ENCODE measurements at regions not wholly inside any gene's neighbourhood (a gene's known extent, or its start where the extent isn't known, plus 50 kb on each side); places are given as distances from the start of the nearest gene placed in this dataset.
"Not testable (repeated sequence)": the region's sequence is repeated elsewhere in the genome, so short reads cannot be mapped to it uniquely, and the experiment has no call there.

DNA sequence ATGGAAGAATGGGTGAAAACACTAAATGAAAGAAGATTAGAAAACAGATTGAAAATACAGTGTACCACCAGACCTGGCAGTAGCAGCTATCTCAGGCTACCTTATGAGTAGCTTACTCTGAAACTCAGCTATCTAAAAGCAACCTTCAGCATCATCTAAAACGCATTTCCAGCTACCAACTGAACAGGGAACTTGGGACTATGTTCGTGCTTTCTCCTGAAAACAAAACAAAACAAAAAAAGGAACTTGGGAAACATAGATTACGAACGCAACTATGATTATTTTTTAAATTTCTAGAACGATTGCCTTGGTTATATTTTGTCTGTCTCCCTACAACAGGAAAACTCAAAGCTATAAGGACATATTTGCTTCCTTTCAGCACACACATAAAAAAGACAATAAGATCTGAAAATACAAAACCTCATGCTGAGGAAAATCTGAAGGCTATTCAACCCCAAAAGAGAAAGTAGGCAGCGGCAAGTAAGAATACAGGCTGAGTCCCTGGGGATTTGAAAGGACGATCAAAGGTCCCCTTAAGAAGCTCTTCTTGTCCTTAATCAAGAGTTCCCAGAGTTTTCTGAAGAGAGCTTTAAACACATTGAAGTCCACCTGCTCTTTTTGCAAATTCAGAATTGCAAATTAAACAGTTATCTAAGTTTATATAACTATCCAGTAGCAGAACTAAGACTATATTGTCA, 53.4 kb downstream of the OR2K2 start:
- DNase-seq: no peak

DNA sequence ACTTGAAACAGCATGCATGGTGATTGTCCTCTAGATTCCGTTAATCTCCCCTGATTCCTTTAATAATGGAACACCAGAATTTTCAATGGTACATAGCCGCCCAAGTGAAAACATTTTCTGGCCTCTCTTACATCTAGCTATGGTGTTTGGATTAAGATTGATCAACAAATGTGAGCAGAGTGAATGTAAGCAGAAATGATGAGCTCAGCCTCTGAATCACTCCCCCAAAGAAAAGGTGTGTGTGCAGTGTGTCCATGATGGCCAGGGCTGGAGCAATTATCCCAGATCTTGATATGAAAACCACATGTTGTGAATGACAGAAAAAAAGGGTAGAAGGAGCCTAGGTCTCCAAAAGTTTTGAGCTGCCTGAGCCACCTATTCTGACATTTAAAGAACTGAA, 55.3 kb downstream of the OR2K2 start:
- no peak for DNase-seq

DNA sequence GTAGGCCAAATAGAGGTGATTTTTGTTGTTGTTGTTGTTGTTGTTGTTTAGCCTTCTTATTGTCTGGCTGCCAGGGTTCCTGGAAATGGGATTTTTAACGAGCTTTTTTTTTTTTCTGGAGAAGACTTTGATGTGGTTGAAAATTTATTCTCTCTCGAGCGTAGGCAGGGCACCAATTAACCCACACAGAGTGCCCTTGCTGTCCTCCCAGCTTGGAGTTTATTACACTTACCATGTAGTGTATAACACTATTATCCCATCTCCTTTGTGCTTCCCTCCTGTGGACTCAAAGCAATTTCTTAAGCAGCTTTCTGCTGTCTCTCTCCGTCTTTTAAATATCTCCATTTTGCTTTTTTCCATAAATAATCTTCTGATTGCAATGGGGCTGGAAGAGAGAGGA, 57.4 kb downstream of the OR2K2 start:
- DNase-seq: no peak

DNA sequence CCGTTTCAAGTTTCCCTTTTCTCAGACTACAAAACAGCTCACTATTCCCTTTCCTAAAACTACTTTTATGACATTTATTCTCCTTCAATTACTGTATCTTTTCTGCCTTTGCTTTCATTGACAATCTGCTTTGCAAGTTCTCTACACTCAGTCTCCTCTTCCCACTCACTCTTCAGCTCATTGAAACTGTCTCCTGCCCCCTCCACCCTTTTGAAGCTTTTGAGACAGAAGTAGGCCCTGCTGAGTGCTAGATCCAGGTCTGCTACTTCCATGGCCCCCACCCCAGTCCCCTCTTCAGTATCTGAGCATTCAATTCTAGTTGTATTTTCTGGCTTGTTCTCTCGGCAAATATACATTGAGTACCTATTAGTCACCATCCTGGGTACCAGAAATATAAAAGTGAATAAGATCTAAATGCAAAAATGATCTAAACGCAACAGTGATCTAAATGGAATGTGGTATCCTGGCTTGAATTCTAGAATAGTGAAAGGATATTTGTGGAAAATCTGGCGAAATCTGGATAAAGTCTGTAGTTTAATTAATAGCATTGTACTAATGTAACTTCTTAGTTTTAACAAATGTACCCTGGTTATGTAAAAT, 58.4 kb downstream of the OR2K2 start:
- no peak for DNase-seq

DNA sequence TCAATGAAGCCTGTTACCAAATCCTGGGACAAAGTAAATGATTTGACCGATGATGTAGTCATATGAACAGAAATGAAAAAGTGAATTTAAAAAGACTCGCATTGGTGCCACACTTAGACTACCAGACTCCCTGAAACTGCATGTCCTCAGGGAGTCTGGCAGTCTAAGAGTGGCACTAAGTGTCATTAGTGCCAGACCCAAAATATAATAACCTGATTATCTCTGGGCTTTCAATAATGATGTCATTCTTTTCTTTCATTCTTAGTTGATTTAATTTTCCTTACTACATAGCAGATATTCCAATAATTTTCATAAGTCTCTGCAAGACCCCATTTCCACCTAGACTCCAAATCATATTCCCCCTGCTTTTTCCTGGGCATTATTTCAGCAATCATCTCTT, 59.0 kb downstream of the OR2K2 start:
- no peak for DNase-seq

DNA sequence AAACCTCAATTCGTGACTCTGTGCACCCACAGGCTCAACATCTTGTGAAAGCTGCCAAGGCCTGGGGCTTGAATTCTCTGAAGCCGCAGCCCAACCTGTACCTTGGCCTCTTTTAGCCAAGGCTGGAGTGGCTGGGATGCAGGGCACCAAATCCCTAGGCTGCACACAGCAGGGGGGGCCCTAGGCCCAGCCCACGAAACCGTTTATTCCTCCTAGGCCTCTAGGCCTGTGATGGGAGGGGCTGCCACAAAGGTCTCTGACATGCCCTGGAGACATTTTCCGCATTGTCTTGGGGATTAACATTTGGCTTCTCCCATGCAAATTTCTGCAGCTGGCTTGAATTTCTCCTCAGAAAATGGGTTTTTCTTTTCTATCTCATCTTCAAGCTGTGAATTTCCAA, 64.0 kb downstream of the OR2K2 start:
- not testable (repeated sequence) for DNase-seq

DNA sequence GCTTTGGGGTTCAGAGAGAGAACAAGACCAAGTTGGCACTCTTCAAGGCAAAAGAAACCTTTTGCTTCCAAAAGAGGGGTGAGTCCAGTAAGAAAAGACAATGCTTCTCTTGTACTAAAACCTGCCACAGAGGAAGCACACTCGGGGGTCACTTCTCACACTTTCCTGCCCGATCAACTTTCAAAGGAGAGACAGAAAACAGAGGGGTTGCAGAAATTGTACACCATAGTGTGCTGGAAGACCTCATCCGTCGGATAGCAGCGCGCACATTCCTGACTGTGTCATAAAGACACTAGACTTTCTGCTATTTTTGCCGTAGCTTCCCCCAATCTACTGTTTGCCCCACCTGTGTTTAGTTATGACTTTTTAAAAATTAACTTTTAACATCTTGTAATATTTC, 66.9 kb downstream of the OR2K2 start:
- DNase-seq: no peak

DNA sequence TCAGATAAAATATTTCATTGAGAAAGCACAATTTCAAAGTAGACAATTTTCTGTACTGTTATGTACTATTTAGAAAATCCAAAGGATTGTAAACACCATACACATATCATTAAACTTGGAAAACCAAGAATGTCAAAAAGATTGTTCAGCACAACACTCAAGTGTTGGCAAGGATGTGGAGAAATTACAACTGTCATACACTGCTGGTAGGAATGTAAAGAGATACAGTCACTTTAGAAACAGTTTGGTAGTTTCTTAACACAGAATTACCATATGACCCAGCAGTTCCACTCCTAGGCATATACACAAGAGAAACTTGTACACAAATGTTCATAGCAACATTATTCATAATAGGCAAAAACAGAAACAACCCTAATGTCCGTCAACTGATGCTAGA, 71.2 kb downstream of the OR2K2 start:
- DNase-seq: no peak

DNA sequence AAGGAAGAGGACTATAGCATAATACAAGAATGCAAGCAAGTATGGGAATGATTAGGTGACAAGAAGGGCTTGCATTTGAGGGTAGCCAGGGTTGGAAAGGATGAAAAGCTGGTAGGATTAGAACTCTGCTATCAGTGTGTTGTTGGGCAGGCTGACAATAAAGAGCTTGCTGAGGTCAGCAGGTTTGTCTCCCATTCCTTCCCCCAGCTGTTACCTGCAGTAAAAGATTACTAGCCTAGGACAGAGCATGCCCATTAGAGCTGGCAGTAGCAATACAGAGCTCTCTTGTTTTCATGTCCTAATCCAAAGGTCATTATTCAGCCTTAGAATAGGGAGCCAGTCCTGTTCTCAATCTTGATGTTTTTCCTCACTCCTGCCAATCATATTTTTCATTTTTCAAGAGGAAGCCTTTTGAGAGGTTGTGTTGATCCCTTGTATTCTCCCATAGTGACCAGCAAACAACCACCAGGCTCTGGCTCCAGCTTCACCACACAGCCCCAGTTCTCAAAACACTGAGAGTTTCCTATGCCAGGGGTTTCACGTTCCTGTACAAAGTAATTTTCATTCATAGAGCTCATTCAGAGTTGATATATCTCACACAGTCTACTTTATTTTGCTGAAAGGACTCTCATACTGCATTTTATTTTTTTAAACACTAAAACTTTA, 71.7 kb downstream of the OR2K2 start:
- no peak for DNase-seq

DNA sequence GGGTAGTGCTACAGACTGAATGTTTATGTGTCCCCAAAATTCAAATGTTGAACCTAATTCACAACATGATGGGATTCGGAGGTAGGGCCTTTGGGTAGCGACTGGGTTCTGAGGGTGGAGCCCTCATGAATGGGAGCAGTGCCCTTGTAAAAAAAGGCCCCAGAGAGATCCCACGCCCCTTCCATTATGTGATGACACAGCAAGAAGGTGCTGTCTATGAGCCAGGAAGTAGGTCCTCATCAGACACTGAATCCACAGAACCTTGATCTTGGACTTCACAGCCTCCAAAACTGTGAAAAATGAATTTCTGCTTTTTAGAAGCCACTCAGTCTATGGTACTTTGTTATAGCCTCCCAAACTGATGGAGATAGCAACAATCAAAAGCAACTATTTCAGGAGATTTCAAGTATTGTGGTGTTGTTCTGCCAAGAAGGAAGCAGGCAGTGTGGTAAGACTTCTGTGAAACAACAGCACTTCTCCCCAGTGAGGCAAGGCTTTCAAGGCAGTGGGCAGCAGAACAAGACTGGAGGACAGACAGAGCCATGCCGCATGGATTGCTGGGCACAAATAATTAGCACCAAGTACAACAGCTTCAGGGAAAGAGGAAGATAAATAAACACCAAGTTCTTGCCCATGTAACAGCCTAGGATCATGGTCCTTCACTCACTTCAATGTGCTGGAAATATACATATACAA, 76.1 kb downstream of the OR2K2 start:
- DNase-seq: no peak

DNA sequence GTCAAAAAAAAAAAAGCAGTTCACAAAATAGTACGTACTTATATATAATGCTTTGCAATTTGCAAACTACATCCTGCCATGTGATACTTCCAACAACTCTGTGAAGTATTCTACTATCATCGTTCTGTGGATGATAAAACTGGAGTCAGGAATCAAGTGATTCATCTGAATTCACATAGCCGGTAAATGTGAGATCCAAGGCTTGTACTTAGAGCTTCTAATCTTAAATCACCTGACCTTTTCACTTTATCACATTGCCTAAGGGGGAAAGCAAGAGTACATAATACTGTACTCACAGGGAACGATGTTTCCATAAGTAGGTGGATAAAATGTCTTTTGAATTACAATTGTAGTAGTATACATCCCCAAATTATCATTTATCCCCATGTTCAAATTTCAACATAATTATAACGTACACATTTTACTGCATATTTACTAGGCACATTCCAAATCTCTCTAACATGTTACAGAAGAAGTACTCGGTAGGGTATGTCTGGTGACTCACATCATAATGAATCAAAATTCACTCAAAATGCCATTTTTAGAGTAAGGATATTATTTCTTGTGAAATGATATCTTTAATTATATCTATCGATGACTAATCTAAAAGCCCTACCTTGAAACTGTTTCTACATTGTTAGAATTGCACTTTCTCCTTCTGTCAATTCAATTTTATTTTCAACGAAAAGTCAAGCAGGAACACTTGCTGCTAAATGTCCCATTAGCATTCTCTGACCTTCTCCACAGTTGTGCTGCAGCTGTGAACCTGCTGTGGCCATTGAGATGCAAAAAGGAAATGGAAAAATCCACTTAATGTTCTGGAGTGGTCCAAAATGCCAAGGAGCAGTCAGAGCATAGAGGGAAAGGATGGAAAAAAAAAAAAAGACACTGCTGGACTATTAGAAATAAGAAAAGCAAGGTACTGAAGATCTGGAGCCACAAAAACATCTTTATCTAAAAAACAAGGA, 78.9 kb downstream of the OR2K2 start:
- DNase-seq: no peak

DNA sequence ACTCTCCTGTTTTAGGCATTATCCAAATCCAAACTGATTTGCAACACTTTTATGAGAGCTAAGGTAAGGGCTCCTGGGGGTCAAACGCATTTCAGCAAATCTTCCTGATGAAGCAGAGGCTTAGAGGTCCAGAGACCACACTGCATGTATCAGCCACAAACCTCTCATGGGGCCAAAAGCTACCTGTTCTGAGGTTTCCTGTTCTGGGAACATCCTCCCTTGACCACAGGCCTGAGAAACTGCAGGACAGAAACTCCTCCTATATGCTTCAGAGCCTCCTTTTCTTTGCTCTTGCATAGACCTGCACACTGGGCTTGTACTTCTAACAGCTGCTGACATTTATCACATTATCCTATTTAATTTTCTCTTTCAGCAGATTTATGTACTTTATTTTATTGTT, 92.6 kb downstream of the OR2K2 start:
- no peak for DNase-seq

DNA sequence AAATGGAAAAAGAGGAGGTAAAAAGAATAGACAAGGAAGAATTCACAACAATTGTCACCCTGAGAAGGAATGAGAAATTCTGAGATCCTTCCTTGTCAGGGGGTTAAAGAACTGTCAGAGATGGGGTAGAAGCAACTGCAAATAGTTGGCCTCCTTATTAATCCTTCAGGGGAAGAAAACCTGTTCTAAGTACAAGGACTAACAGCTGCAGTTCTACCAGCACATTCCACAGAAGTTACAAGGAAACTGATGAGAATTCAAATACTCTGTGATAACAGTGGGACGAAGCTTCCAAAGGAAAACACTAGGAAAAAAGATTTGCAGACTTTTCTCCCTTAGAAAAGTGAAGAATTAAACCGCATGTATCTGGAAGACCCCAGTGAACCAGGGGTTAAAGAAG, 93.7 kb downstream of the OR2K2 start:
- no peak for DNase-seq

DNA sequence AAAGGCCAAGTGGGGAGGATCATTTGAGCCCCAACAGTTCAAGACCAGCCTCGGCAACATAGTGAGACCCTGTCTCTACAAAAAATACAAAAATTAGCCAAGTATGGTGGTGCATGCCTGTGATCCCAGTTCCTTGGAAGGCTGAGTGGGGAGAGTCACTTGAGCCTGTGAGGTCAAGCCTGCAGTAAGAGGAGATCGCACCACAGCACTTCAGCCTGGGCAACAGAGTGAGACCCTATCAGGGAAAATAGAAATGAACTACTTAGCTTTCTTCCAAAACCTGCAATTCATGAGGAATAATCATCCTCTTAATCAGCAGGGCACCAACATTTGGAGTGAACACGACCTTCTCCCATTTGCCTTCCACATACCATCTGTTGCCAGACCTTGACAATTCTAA, 96.1 kb downstream of the OR2K2 start:
- DNase-seq: no peak

DNA sequence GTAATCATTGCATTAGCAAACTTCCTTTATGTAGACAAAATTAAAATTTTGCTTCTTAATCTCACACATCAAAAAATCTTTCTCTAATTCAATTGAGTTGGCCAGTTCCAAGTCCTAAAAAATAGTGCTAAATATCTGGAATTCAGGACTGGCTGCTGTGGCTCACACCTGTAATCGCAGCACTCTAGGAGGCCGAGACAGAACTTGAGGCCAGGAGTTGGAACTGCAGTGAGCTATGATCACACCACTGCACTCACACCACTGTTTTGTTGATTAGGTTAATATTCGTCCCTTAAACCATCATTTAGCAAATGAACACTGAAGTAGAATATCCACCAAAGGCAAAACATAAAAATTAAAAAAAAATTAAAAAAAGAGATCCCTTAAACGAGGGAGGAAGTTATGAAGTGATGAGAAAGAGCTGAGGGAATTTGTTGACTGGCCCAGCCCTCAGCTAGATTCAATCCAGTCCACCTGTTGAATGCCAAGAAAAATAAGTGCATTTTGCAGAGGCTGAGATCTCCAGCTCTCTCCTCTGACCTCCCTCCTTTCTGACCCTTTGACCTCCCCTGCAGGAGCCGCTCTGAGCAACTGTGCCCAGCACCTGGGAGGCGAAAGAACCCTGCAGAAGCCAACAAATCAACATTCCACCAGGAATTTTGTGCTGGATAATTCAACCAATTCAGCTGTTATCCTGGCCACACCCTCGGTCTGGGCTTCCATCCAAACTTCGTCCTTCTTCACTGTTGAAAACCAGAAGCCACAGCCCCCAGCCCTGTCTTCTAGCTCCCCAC, 96.8 kb downstream of the OR2K2 start:
- no peak for DNase-seq

DNA sequence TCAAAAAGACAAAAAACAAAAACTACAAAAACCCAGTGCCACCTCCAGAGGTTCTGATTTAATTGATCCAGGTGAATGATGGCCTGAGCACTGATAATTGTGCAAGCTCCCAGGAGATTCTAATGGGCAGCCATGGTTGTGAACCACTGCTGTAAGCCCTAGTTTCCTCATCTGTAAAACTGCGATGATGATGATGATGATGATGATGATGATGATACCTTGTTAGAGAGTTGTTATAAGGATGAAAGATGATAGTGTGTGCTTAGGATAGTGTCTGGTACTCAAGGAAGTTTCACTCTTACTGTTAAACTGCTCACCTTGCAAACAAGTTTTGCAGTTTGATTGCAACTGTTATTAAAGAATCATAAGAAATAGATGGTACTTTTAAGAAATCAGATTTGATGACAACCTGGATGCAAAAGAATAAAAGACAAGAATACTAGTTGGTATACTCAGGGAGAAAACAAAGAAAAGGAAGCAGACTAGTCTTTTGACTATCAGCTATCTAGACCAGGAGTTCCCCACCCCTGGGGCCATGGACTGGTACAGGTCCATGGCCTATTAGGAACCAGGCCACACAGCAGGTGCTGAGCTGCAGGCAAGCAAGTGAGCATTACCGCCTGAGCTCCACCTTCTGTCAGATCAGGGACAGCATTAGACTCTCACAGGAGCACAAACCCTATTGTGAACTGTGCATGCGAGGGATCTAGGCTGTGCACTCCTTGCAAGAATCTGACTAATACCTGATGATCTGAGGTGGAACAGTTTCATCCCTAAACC, 98.0 kb downstream of the OR2K2 start:
- no peak for DNase-seq

DNA sequence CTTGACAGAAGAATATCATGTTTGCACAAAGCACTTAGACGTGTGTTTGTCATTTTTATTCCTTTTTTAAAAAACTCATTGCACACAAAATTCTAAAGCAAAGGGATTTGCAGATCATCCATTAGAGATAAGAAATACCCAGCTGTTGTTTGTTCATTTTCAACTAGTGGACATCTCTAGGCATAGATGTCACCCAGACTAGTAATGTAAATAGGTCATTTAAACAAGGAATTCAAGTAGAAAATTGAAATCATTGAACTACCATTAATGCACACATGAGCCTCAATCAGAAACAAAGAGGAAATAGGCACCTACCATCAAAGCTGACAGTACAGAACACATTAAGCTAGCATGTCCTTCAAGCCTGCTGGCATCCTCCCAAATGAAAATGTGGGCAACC, 107.3 kb downstream of the OR2K2 start:
- no peak for DNase-seq

DNA sequence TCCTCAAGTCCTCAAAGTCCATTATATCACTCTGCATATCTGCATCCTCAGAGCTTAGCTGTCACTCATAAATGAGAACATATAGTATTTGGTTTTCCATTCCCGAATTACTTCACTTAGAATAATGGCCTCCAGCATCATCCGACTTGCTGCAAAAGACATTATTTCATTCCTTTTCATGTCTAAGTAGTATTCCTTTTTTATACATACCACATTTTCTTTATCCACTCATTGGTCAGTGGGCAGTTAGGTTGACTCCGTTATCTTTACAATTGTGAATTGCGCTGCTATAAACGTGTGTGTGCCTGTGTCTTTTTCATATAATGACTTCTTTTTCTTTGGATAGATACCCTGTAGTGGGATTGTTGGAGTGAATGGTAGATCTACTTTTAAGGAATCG, 117.2 kb downstream of the OR2K2 start:
- DNase-seq: no peak

DNA sequence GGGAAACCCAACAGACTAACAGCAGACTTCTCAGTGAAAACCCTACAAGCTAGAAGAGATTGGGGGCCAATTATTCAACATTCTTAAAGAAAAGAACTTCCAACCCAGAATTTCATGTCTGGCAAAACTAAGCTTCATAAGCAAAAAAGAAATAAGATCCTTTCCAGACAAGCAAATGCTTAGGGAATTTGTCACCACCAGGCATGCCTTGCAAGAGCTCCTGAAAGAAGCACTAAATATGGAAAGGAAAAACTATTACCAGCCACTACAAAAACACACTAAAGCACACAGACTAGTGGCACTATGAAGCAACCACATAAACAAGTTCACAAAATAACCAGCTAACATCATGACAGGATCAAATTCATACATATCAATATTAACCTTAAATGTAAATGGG, 131.1 kb downstream of the OR2K2 start:
- no peak for DNase-seq

DNA sequence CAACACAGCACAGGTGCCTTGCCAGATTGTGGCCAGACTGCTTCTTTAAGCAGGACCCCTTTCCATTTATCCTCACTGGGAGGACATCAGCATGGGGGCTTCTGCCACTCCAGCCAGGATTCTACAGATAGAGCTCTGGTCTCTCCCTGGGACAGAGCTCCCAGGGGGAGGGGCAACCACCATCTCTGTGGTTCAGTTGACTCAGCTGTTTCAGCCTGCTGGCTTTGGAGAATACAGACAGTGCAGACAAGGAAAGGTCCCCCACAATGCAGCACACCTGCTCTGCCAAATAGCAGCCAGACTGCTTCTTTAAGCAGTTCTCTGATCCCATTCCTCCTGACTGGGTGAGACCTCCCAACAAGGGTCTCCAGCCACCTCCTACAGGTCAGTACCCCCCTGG, 132.8 kb downstream of the OR2K2 start:
- no peak for DNase-seq

DNA sequence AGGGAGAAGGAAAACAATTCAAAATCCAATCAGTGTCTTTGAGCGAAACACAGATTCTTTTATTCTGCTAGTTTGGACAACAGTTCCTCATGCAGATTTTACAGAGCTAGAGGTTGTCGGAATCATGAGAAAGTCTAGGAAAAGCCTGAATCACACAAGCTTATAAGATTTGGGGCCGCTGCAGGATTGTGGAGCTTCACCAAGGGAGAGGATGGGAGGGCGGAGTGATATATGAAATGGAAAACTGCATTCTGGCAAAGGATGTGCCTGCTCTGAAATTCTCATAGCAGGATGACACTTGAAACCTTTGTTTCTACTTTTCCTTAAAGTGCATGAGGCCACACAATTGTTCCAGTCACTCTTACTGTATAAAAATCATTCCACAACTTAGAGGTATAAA, 134.3 kb downstream of the OR2K2 start:
- DNase-seq: no peak
